OCI-LY7 (cell line): ENCODE measurements at regions not wholly inside any gene's neighbourhood (a gene's known extent, or its start where the extent isn't known, plus 50 kb on each side); places are given as distances from the start of the nearest gene placed in this dataset.

ENCODE experiments used
- CTCF ChIP-seq: fragments of 200-600 bp; sonication (generic); conservative IDR thresholded peaks from 2 replicates; pipeline ENCODE4 v1.5.1; 2014; ENCODE audit warnings: mild to moderate bottlenecking, antibody characterized with exemption, low read length, moderate library complexity, mixed read lengths
- EZH2phosphoT487 ChIP-seq: fragments of 200-600 bp; sonication (generic); IDR thresholded peaks from 2 replicates; pipeline ENCODE4 v1.6.1; 2018; ENCODE audit warnings: low read depth, borderline replicate concordance, mild to moderate bottlenecking, mixed run types, antibody characterized with exemption, low read length, moderate library complexity, mixed read lengths

- no peak for TF ChIP-seq CTCF
- no peak for TF ChIP-seq EZH2phosphoT487
Measured at GRCh38 chr9:2557693-2558092, 63.9 kb upstream of the VLDLR start.
